ENCODE measurements at regions not wholly inside any gene's neighbourhood (a gene's known extent, or its start where the extent isn't known, plus 50 kb on each side); places are given as distances from the start of the nearest gene placed in this dataset.
A peak's percentile ranks its signal among the peaks of the same experiment; 100 is the strongest.
"Not testable (repeated sequence)": the region's sequence is repeated elsewhere in the genome, so short reads cannot be mapped to it uniquely, and the experiment has no call there.

GRCh38 chr7:47188653-47189315 is 393.1 kb downstream of the TNS3 start:
- no peak for DNase-seq

GRCh38 chr7:47188136-47188535 is 393.8 kb downstream of the TNS3 start:
- DNase-seq, result no peak

GRCh38 chr7:47186316-47186715 is 395.6 kb downstream of the TNS3 start:
- DNase-seq, result no peak

GRCh38 chr7:47185839-47186238 is 396.1 kb downstream of the TNS3 start:
- no peak for DNase-seq

DNA sequence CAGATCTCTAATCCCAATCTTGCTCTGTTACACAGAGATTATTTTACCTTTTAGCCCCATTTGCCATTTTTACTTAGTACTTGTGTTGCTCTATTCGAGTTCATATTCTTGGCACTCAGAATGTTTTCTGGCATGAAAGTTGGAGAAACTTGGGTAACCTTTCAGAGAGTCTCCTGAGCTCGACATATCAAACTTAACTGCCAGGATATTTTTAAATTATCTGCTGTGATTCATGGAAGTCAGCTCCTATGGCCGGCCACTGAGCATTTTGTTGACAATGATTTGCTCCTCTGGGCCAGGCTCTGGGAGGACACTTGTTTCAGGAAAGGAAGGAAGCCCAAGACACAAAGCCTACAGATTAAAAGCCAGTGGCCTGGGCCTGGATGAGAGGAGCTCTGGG is 396.7 kb downstream of the TNS3 start:
- no peak for DNase-seq

DNA sequence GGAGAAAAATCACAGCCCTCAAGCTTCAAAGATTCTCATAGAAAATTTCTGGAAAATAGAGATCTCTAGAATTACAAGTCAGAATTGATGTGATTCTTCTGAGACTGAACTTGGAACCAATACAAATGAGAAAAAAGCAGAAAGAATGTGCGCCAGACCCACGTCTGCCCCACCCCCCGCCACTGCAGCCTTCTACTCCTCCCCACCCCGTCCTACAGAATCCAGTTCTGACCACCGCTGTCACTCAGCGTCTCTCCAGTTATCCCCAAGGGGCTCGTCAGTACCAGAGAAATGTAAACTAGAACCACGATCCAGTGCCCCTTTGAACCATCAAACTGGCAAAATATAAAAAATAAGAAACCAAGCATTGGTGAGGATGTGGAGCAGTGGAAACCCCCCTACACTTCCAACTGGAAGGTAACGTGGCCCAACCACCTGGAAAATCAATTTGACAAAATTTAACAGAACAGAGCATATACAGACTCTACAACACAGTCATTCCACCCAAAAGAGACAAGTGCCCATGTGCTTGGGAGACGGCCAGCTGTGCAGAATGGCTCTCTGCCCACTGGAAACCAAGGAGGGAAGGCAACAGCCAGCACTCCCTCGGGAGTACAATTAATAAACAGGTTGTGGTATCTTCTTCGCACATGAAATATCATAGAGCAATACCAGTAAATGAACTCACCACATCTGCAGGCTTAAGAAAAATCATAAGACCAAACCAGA is 397.9 kb downstream of the TNS3 start:
- no peak for DNase-seq

DNA sequence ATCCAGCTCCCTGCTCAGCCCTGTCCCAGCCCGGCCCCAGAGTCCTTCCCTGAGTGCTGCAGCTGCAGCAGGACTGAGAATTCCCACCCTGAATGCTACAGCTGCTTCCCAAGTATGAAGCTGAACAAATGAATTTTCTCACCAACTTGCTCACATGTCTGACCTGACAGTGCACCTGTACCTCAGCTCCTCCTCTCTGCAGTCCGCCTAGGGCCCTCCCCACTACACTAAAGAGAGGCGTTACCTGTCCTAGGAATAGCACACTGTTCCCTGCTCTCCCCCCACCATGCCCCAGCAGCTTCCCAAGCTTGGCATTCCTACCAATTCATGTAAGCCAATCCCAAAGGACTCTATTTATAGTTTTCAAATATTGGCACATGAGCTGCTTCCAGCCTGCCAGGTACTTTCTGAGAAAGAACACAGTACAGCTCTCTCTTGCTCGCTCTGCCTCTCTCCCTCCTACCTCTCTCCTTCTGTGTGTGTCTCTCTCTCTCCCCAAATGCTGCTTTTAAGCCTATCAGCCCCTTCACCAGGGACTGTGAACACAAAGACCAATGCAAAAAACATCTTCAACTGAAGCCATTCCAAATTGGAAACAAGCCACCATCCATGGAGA is 400.1 kb downstream of the TNS3 start:
- no peak for DNase-seq

- DNase-seq, result no peak
These were observed 401.4 kb downstream of the TNS3 start for GRCh38 chr7:47180516-47180826.

DNA sequence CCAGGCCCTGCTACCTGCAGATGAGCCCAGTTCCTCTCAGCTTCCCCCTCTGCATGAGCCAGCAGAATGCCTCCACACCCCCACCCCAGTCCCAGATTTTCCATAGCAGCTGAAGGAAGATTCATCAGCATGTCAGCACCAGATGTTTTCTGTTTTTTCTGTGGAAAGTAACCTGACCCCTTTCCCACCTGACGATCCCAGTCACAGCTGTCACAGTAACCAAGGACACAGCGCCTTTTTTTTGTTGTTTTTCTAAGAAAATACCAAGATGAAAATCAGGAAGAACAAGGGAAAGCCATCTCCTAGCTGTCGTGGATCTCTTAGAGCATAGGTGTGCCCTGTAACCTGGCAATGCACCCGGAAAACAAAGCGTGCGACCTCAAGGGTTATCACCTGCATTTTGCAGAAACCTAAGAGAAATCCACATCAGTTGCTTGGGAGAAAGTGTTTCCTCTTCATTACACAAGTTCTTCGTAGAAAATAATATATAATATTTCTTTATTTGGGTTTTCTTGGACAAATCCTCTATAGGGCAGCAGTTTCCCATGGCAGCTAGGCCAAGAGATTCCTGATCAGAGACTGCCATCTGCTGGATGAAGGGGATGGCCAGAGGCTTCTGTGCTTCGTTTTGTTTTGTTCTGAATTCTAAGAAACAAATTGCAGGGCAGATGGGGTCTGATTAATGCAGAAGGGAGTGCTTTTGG is 401.9 kb downstream of the TNS3 start:
- DNase-seq, result peak; percentile 65

DNA sequence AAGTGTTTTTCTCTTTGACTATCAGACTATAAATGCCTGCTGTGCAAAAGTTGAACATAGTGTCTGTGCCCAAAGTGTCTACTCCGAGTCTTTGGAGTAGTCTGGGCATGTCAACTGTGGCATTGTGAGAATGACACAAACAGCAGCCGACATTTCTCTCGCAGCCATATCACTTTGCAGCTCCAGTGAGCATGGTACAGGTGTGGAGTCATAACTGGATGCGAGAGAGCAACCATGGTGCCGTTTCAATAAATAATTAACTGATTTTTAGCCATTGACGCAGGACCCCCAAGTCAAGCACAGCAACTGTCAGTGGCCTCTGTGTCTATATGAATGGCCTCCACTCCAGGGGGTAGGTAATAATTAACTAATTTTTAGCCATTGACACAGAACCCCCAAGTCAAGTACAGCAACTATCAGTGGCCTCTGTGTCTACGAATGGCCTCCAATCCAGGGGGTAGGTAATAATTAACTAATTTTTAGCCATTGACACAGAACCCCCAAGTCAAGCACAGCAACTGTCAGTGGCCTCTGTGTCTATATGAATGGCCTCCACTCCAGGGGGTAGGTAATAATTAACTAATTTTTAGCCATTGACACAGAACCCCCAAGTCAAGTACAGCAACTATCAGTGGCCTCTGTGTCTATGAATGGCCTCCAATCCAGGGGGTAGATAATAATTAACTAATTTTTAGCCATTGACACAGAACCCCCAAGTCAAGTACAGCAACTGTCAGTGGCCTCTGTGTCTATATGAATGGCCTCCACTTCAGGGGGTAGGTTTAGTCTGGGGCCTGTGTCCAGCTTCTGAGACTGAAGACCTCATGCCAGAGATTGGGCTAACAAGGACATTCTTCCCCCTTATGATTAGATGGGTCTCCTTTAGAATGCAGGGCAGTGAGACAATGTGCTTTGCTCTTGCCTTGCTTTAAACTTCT is 409.0 kb downstream of the TNS3 start:
- not testable (repeated sequence) for DNase-seq

DNA sequence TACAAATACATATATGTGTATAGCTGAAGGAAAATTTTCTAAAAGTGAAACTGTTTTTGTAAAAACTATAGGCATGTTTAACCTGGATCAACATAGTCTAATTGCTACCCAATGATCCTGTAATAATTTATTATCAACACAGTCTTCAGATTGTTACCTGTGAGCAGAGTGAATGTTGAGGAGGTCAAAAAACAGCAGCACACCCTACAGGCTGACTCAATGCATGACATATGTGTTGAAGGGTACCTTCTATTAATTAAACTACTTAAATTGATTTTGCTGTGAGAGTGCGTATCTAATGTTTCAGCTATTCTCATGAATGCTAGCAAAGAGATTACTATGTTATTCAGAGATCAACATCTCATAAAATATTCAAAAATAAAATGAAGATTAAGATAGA is 411.4 kb downstream of the TNS3 start:
- no peak for DNase-seq

GRCh38 chr7:47154791-47155190 is 427.1 kb downstream of the TNS3 start:
- no peak for DNase-seq

- DNase-seq, result peak; percentile 89
These were observed 428.3 kb downstream of the TNS3 start for GRCh38 chr7:47153576-47153975.

- peak; percentile 77 for DNase-seq
These were observed 428.9 kb downstream of the TNS3 start for GRCh38 chr7:47153058-47153457.

DNA sequence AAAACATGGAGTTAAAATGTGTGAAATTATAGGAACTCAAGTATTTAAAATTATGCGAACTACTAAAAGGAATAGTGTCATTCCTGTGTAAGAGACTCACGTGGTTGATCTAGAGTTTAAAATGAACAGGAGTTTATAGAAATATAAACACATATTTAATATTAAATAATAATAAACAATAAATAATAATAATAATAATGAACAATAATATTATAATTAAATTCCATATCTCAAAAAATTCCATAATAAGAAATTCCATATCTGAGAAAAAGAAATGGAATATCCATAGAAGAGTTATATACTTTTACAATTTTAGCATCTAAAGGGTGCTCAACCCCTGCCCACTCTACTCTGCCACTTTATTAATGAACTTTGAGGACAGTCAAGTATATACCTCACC is 429.6 kb downstream of the TNS3 start:
- no peak for DNase-seq

DNA sequence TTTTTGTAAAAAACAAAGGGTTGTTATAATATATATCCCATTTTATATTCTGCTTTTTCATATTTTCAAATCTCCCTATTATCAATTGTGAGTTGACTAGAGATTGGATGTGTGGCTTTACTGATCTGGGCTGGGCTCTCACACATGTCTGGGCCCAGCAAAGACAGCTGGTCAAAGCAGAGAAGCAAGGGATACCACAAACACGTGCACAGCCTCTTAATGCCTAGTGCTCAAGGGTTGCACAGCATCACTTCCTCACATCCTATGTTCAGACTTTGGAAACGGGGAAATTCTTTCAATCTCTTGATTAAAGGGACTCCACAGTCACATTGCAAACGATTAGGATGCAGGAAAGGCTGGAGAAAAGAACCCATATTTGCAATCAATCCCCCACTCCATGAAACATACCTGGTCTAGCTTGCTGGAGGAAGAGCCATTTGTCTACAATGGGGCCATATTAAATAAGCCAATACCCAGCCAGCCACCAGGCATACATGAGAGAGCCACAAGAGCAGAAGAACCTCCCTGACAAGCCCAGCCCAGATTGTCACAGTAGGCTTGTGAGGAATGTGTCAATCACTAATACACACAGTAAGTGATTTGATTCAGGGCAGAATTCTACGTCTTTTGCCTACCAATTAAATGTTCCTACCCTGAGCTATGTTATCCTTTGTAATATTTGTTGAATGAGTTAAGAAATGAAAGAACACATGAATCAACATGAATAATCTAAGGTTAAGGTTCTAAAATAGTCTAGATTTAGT is 431.2 kb downstream of the TNS3 start:
- no peak for DNase-seq

GRCh38 chr7:47149971-47150370 is 431.9 kb downstream of the TNS3 start:
- no peak for DNase-seq

DNA sequence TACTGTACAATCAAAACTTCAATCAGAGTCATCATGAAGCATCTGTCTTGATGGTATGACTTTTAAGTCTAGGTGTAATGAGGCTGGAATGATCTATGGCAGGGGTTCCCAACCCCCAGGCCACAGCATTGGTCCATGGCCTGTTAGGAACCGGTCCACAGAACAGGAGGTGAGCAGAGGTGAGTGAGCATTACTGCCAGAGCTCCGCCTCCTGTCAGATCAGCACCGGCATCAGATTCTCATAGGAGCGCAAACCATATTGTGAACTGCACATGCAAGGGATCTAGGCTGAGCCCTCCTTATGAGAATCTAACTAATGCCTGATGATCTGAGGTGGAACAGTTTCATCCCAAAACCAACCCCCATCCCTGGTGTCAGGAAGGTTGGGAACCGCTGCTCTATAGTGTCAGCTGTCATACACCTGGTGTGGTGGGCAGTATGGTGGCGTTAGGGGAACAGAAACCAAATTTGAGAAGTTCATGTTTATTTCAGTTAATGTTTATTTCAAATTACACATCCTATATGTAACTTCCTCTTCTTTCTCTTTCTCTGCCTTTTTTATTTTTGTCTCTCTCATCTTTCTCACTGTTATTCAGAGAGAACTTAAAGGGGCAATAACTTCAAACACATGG is 432.6 kb downstream of the TNS3 start:
- no peak for DNase-seq

DNA sequence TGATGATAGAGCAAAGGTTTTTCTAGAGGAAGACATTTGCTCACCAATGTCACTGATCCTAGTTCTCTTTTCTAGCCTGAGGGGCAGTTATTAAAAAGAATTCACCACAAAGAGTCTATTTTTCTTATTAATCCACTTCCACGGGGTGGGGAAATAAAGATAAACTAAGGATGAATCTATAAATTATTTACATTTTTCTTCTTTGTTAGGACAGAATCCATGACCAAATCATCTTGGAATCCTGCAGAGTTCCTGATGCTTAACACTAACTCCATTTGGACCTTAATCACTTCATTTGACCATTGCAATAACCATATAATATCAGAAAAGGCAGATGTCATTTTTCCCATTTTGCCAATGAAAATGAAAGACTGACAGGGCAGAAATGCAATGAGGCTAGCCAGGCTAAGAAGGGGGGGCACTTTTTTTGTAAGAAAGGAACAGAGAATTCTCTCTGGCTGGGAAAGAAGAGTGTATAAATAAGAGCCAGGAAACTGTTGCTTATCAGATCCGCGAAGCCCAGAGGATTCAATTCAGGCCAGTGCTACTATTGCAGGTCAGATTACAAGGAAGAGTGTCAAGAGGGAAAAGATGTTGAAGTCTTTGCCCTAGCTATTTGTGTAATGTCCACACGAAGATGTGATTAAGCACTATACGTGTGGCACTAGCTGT is 433.2 kb downstream of the TNS3 start:
- DNase-seq, result no peak

GRCh38 chr7:47147213-47147631 is 434.7 kb downstream of the TNS3 start:
- DNase-seq, result no peak

- DNase-seq, result no peak
These were observed 435.9 kb downstream of the TNS3 start for GRCh38 chr7:47145982-47146381.
